RWPE2 (cell line): ENCODE measurements at regions not wholly inside any gene's neighbourhood (a gene's known extent, or its start where the extent isn't known, plus 50 kb on each side); places are given as distances from the start of the nearest gene placed in this dataset.

Experiments
- ATAC-seq: fragments of 200-7000 bp; cut with Tn5 transposase; 3 replicates; pipeline ENCODE4 v1.9.1; 2021; ENCODE audit warnings: low read depth
- DNase-seq: peaks from one replicate; pipeline ENCODE4 v3.0.0-alpha.2; 2020; ENCODE audit warnings: low spot score
- H3K27ac ChIP-seq: fragments of 450-650 bp; 2 replicates; pipeline ENCODE4 v1.5.1; 2017; ENCODE audit warnings: mild to moderate bottlenecking; ENCODE audit not compliant: poor library complexity, severe bottlenecking
- H3K27me3 ChIP-seq: fragments of 250-450 bp; sonication (Bioruptor Pico); 2 replicates; pipeline ENCODE4 v1.5.1; 2021; ENCODE audit warnings: mild to moderate bottlenecking, moderate library complexity; ENCODE audit not compliant: insufficient read depth, poor library complexity, severe bottlenecking
- H3K36me3 ChIP-seq: fragments of 250-450 bp; sonication (Bioruptor Pico); 2 replicates; pipeline ENCODE4 v1.5.1; 2020; ENCODE audit warnings: low read depth, mild to moderate bottlenecking, moderate library complexity
- H3K4me1 ChIP-seq: fragments of 250-450 bp; sonication (Bioruptor Pico); 2 replicates; pipeline ENCODE4 v1.5.1; 2021; ENCODE audit warnings: mild to moderate bottlenecking, moderate library complexity; ENCODE audit not compliant: insufficient read depth, poor library complexity, severe bottlenecking
- H3K4me3 ChIP-seq: fragments of 250-450 bp; sonication (Bioruptor Pico); 2 replicates; pipeline ENCODE4 v1.5.1; 2021; ENCODE audit warnings: mild to moderate bottlenecking, moderate library complexity; ENCODE audit not compliant: severe bottlenecking
- H3K9me3 ChIP-seq: fragments of 250-450 bp; sonication (Bioruptor Pico); 2 replicates; pipeline ENCODE4 v1.5.1; 2021; ENCODE audit warnings: mild to moderate bottlenecking, moderate library complexity; ENCODE audit not compliant: severe bottlenecking
- CTCF ChIP-seq: fragments of 450-650 bp; IDR thresholded peaks from one replicate; pipeline ENCODE4 v1.5.1; 2017; ENCODE audit warnings: mild to moderate bottlenecking, moderate library complexity; ENCODE audit not compliant: poor library complexity, severe bottlenecking

DNA sequence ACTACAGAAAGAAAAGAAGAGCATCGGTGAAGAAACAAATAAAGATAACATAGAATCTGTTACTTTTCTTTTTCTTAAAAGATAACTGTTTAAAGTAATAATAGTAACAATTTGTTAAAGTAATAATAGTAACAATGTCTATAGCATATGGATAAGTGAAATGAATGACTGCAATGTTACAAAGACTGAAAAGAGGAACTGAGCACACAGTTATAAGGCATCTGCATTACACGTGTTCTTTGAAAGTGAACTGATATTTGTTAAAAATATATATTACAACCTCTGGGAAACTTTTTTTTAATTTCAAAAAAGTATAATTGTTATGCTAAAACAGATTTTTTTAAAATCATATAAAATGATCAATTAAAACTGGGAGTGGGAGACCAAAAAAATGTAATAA, 88.4 kb upstream of the FST start:
- DNase-seq (no peak), ATAC-seq (no peak)
- no peaks in the 10 kb centered on the region for H3K36me3 ChIP-seq
- H3K4me3 ChIP-seq: no peak overlapping the region
- no peak for TF ChIP-seq CTCF
- peaks cover 21% of the 10 kb centered on the region for H3K9me3 ChIP-seq
- H3K27me3 ChIP-seq: no peaks in the 10 kb centered on the region
- no peaks in the 10 kb centered on the region for H3K4me1 ChIP-seq
- peak overlapping the region; percentile 53 for H3K27ac ChIP-seq

- Histone ChIP-seq H3K4me3 (no peak overlapping the region), H3K36me3 (no peaks in the 10 kb centered on the region), H3K27me3 (no peaks in the 10 kb centered on the region), H3K9me3 (peaks cover 4% of the 10 kb centered on the region), H3K27ac (no peak overlapping the region), H3K4me1 (peaks cover 11% of the 10 kb centered on the region)
- no peak for TF ChIP-seq CTCF
- DNase-seq (no peak), ATAC-seq (no peak)
Observed at GRCh38 chr5:53394808-53395207, 85.6 kb upstream of the FST start.

DNA sequence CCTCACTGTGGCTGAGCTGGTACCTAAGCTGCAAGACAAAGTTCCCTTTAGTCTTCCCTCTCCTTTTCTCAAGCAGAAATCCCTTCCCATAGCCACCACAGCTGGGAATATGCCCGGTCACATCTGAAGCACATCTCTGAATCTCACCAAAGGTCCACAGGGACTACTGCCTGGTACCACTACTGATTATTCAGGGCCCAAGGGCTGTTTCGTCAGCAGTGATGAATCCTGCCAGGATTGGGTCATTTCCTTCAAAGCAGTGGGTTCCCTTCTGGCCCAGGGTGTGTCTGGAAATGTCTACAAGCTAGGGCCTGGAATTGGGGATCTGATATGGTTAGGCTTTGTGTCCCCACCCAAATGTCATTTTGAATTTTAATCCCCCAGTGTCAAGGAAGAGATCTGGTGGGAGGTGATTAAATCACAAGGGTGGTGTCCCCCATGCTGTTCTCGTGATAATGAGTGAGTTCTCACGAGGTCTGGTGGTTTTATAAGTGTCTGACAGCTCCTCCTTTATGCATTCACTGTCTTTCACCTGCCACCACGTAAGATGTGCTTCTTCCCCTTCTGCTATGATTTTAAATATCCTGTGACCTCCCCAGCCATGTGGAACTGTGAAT, 83.2 kb upstream of the FST start:
- DNase-seq: no peak
- Histone ChIP-seq H3K27ac (peak overlapping the region; percentile 5), H3K4me1 (peaks cover 11% of the 10 kb centered on the region), H3K9me3 (no peaks in the 10 kb centered on the region), H3K4me3 (no peak overlapping the region), H3K27me3 (no peaks in the 10 kb centered on the region), H3K36me3 (no peaks in the 10 kb centered on the region)
- no peak for ATAC-seq
- no peak for TF ChIP-seq CTCF

DNA sequence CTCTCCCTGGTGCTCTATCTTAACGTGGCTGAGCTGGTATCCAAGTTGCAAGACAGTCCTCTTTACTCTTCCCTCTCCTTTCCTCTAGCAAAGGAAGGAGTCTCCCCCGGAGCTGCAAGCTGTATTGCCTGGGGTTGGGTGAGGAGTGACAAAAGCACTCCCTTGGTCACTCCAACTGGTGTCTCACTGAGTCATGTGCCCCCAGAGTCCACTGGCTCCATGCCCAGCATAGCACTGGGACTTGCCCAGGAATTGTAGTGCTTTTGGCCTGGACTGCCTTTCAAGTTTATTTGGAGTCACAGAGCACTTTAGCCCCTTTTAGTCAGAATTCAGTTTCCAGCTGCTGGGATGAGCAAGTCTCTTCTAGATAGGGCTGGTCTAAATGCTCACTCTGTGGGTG, 82.6 kb upstream of the FST start:
- Histone ChIP-seq H3K27ac (peak overlapping the region; percentile 5), H3K36me3 (no peaks in the 10 kb centered on the region), H3K27me3 (no peaks in the 10 kb centered on the region), H3K4me3 (no peak overlapping the region), H3K4me1 (peaks cover 11% of the 10 kb centered on the region), H3K9me3 (no peaks in the 10 kb centered on the region)
- ATAC-seq (peak; percentile 45; the same call in 2 of the 3 replicates), DNase-seq (no peak)
- no peak for TF ChIP-seq CTCF

DNA sequence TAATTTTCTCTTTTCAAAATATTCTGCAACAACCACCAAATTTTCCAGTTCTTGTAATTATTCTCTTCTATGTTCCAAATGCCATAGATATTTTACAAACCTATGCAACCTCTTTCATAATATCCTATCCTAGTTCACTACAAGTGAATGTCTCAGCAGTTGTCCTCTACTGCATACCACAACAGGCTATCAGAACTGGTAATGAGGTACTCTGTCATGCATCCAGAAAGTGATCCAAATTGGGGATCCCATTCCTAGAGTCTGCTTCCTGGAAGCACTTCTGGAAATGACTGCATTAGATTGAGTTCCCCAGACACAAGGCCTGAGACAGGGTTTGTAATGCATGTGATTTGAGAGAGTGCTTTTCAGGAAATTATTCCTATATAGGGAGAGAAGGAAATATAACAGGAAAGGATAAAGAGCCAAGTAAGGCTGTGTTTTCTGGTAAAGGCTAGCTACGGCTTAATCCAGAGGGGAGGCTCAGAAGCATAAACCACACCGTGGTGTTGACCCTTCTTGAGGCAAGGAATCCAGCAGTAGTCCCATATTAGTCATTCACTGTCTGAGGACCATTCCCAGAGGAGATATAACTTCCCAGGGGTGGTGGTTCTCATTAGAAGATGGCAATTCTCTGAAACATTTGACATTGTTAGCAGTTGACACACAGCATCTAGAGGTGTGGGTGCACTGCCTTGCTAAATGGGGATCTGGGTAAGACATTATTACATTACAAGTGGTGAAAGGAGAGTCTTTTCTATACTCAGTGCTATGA, 80.3 kb upstream of the FST start:
- Histone ChIP-seq H3K27me3 (no peaks in the 10 kb centered on the region), H3K4me1 (peaks cover 11% of the 10 kb centered on the region), H3K4me3 (no peak overlapping the region), H3K9me3 (no peaks in the 10 kb centered on the region), H3K27ac (no peak overlapping the region), H3K36me3 (no peaks in the 10 kb centered on the region)
- TF ChIP-seq CTCF: no peak
- no peak for ATAC-seq
- no peak for DNase-seq
